CD4-positive, alpha-beta T cell treated with Interleukin-6 for 4 hours (primary cell): ENCODE measurements at regions not wholly inside any gene's neighbourhood (a gene's known extent, or its start where the extent isn't known, plus 50 kb on each side); places are given as distances from the start of the nearest gene placed in this dataset.

ENCODE experiments used
- DNase-seq: peaks from one replicate; pipeline ENCODE4 v3.0.0-alpha.2; 2020; ENCODE audit warnings: mixed read lengths

- DNase-seq = no peak
Measured at GRCh38 chr20:39516964-39517363, 554.8 kb downstream of the DHX35 start.

DNA sequence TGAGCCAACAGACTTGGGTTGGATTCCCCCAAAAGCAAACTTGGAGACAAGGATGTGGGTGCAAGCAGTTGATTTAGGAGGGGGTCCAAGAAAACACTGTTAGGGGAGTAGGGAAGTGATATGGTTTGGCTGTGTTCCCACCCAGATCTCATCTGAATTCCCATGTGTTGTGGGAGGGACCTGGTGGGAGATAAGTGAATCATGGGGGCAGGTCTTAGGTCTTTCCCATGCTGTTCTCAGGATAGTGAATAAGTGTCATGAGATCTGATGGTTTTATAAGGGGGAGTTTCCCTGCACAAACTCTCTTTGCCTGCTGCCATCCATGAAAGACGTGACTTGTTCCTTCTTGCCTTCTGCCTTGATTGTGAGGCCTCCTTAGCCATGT lies 542.6 kb downstream of the DHX35 start:
- no peak for DNase-seq

DNA sequence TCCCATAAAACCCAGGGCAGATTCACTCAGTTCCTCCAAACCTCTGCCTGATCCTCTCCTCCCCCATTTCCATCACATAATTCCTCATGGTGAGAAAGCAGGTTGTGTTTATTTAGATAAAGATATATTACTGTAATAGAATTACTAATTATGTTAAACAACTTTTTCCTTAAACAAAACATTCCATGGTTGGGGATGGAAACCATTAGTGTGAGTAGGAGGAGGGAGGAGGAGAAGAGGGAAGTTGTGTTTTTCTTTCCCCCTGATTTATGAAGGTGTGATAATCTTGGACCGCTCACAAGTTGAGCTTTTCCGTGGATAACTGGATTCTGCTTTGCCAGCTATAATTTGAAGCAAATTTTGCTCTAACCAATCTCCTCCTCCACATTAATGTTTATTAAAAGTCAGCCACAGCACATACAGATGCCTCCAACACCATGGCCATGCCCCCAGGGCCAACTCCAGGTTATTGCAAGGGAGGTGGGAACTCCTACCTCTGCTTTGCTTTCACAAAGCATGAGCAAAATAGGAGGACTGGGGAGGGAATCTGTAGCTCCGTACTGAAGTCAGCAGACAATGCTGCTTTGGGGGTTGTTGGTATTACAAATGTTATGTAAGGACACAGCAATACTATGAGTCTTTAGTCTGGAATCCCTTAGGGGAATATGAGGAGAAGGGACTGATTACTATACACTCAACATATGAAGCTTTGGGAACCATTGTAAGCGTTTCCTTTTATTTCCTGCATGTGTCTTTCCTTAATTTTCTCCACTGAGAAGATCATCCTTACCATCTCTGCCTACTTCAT lies 542.0 kb downstream of the DHX35 start:
- no peak for DNase-seq

DNA sequence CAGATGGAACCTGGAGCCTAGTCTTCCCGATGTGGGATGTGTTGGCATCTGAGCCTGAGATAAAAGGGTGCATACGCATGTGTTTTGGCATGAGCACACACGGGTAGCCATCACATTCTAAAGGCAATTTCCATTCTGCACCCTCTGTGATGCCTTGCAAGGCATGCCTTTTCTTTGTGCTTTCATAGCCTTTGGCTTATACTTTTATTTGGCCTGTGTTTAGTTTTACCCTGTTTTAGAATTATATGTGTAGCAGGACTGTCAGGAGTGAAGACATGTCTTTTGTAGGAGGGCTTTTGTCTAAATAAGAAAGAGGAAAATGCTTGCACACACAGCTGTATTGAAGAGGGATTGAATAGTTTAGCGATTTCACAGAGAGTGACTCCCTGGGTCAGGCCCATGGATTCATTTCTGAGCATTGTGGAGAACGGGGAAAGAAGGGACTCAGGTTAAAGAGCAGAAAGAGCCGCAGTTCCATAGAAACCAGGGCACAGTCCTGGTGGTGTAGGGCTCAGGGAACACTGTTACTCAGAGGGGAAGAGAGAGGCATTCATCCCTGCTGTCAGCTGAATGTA lies 530.2 kb downstream of the DHX35 start:
- no peak for DNase-seq

- DNase-seq = no peak
Measured at GRCh38 chr20:39491711-39492110, 529.6 kb downstream of the DHX35 start.

DNA sequence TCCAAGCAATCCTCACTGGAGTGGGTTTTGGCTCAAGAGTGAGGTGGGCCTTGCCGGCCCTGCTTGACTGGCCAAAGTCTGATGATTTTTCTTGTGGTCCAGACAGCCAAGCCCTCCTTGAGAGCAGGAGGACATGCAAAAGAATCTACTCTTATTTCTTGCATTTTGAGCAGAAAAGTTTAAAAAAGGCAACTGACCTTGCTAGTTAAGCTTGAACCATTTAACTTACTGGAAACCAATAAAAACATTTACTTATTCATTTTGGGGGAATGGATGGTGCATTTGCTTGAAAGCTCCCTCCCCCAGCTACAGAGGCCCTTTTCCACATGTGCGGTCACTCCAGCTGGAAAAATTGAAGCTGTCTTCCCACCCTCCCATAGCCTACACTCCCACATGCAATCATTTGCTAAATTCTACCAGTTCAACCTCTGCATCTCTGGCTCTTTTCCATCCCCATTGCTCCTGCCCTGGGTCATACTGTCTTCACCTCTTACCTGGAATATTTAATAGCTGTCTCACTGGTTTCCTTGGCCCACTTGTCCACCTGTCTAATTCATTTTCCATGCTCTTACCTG lies 527.9 kb downstream of the DHX35 start:
- DNase-seq = no peak

DNA sequence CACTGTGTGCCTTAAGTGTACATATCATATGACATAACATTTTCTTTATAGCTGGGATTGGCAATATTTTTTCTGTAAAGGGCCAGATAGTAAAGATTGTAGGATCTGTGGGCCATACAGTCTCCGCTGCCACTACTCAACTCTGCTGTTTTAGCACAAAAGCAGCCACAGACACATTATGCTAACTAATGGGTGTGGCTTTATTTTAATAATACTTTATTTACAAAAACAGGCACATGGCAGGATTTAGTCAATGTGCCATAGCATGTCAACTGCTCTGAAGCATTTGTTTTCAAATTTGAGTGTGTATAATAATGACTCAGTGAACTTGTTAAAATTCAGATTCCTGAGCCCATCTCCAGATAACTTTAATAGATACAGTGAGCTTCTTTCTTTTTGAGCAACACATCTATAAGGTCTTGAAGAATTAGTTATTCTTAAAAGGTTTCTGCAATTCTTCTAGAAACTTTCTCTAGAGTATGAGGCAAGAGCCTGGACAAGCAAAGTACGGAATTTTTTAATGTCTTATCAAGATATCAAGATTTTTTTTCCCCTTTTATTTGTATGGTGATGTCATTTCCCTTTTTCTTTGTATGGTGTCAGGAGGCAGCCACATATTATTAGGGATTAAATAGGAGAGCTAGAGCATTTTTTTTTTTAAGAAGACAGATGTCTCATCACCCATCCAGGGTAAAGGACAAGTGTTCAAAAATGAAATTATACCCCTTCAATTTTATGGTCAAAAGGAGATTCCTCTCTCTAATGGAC lies 518.3 kb downstream of the DHX35 start:
- no peak for DNase-seq

DNA sequence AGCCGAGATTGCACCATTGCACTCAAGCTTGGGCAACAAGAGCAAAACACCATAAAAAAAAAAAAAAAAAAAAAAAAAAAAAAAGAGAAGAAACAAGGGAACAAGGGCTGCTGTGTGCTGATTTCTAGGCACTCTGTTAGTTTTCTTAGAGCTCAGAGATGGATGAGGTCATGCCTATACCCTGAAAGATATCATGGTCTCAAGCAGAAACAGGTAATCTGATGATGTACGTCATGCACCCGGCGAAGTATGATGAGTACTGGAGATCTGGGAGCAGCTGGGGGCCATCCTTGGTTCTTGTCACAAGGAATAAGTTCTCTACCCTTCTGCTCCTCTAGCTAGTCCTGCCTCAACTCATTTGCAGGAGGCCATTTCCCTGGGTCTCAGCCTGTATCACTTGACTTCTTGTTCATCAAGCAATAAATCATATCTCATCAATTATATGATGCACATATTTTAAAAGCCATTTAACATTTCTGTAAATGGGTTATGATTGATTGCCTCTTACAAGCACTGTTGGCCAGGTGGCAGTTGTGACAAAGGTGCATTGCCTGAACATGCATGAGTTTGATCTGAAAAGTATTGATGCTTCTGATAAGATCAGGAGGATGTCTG lies 517.2 kb downstream of the DHX35 start:
- DNase-seq = no peak

DNA sequence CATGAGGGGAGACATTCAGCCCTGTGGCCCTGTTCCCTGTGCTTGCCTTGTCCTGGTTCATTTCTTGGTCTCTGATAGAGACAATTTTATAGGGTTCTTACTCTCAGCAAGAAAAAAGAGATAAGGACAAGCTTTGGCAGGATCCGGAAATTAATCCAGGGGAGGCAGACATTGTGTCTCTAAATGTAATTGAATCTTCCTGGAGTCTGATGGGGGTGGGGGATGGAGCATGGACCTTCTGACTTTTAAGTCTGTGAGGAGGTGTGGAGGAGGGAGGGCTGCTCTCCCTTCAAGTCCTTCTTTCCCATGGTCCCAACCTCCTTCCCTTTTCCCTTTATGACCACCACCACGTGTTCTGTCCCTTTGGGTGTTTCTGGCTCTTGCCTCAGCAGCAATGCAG lies 512.7 kb downstream of the DHX35 start:
- no peak for DNase-seq

- no peak for DNase-seq
Measured at GRCh38 chr20:39473536-39473935, 511.4 kb downstream of the DHX35 start.

- DNase-seq = no peak
Measured at GRCh38 chr20:39468703-39469102, 506.6 kb downstream of the DHX35 start.

DNA sequence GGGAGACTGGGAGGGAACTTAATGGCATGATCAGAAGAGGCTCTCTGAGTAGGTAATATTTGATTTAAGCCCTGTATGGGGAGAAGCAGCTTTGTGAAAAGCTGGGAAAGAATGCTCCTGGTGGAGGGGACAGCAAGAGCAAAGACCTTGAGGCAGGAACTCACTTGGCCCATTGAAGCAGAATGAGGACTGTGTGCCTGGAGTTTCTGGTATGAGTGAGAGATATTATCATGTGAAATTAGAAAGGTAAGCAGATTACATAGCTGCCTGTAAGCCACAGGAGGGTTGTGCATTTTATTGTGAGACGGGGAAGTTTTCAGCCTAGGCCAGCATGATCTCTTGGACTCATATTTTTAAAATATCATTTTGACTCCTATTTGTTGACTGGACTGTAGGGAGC lies 502.1 kb downstream of the DHX35 start:
- DNase-seq = no peak

- DNase-seq = no peak
Measured at GRCh38 chr20:39462416-39462945, 500.3 kb downstream of the DHX35 start.

- no peak for DNase-seq
Measured at GRCh38 chr20:39458452-39458851, 496.3 kb downstream of the DHX35 start.

- DNase-seq = no peak
Measured at GRCh38 chr20:39453890-39454289, 491.7 kb downstream of the DHX35 start.

DNA sequence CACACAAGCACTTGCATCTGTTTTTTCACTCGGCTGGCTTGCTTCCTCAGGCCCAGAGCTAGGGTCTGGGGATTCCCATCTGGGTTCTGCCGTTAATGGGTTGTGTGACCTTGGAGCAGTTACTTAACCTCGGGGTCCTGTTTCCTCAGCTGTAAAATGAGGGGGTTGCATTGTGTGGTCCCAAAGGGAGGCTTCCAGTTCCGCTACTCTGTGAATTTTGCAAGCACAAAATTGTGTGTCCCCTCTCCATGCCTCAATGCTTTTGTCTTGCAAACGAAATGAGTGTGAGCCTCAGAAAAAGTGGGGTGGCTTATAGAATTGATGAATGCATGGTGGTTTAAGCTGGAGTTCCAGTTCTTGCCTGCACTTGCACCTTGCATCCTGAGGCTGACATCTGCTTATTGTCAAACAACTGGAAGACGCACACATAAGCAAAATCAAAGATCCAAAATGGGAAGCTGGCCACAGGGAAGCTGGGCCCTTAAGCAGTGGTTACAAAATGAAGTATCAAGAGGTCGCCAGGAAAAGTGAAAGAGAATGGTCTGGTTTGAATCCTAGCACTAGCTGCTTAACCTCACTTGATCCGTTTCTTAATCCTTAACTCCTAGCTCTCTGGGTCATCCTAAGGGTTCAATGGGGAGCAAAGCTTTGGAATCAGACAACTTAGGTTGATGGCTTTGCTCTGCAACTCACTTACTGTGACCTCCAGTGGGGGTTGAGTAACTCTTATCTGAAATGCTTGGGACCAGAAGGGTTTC lies 490.6 kb downstream of the DHX35 start:
- no peak for DNase-seq

- DNase-seq = no peak
Measured at GRCh38 chr20:39451386-39451785, 489.2 kb downstream of the DHX35 start.

- DNase-seq = no peak
Measured at GRCh38 chr20:39446397-39446796, 484.3 kb downstream of the DHX35 start.

GRCh38 chr20:39445095-39445494 lies 483.0 kb downstream of the DHX35 start:
- DNase-seq = no peak

- DNase-seq = no peak
Measured at GRCh38 chr20:39433466-39433865, 471.3 kb downstream of the DHX35 start.

DNA sequence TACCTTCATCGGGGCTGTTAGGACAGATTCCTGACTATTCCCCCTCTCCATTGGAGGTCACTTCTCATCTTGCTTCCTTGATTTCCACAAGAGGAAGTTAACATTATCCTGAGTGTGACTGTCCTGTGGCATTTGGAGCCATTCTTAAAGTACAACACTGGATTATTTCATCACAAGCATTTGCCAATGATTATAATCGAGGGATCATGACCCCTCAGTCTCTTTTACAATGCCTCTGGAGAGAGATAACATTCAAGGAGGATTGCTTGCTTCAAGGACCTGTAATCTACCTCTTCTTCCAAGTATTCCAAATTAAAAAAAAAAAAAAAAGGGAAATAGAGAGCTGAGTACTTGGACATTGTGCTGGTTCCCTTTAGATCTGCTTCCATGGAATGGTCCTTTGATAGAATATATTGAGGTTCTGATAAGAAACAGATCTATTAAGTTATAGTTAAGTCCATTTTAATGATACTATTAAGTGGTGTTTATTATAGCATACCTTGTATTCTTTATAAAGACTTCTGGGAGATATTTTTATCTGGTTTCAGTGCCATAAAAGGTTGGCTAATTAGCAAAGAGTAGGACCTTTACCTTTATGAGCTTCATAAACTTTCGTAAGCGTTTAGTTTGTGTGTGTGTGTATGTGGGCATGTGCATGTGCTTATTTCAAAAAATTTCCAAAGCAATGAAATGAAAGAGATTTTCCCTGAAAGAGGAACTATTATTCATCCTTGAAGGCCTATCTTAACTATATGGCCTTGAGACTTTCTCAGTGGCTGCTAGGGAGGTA lies 469.1 kb downstream of the DHX35 start:
- no peak for DNase-seq
